ENCODE measurements at regions not wholly inside any gene's neighbourhood (a gene's known extent, or its start where the extent isn't known, plus 50 kb on each side); places are given as distances from the start of the nearest gene placed in this dataset.
"Not testable (repeated sequence)": the region's sequence is repeated elsewhere in the genome, so short reads cannot be mapped to it uniquely, and the experiment has no call there.

GRCh38 chr10:130924138-130924819 lies 387.2 kb downstream of the TCERG1L start:
- peak; percentile 48 for DNase-seq

GRCh38 chr10:130926442-130926841 lies 385.1 kb downstream of the TCERG1L start:
- no peak for DNase-seq

- DNase-seq, result no peak
Observed at GRCh38 chr10:130927157-130927556, 384.4 kb downstream of the TCERG1L start.

DNA sequence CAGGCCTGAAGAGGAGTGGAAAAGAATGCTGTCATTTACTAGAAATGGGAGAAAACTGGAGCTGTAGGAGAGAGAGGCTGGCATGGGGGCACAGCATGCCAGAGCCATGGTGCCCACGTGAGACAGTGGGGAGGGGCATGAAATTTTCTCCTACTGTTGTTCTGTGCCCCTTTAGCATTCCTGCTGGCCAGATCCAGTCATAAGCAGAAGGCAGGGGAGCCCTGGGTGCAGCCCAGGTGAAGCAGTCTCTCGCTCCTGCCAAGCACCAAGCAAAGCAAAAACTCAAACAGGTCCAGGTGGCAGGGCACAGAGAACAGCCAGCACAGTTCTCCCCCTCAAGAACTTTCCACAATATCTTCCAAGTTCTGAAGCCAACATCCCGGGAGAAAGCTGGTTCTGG lies 383.2 kb downstream of the TCERG1L start:
- DNase-seq, result no peak

- DNase-seq, result no peak
Observed at GRCh38 chr10:130929422-130930325, 381.8 kb downstream of the TCERG1L start.

GRCh38 chr10:130930821-130931220 lies 380.7 kb downstream of the TCERG1L start:
- no peak for DNase-seq

DNA sequence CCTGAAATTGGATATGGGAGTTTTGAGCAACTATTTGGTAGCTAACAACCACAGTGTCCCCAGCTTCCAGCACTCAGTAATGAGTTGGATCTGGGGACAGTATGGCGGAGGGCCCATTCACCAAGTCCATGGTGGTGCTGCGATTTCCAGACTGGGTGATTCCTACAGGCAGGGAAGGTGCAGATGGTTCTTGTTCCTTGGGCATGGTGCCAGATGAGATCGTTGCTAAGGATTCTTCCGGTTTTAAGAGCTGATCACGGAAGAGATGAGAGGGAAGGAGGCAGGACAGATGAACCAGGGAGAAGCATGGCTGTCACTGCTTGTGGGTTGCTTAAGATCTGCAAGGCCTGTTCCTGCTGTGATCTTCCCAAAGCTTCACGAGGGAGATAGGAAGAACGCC lies 380.3 kb downstream of the TCERG1L start:
- DNase-seq, result no peak

- no peak for DNase-seq
Observed at GRCh38 chr10:130932326-130933007, 379.1 kb downstream of the TCERG1L start.

GRCh38 chr10:130933008-130933390 lies 378.5 kb downstream of the TCERG1L start:
- DNase-seq, result no peak

DNA sequence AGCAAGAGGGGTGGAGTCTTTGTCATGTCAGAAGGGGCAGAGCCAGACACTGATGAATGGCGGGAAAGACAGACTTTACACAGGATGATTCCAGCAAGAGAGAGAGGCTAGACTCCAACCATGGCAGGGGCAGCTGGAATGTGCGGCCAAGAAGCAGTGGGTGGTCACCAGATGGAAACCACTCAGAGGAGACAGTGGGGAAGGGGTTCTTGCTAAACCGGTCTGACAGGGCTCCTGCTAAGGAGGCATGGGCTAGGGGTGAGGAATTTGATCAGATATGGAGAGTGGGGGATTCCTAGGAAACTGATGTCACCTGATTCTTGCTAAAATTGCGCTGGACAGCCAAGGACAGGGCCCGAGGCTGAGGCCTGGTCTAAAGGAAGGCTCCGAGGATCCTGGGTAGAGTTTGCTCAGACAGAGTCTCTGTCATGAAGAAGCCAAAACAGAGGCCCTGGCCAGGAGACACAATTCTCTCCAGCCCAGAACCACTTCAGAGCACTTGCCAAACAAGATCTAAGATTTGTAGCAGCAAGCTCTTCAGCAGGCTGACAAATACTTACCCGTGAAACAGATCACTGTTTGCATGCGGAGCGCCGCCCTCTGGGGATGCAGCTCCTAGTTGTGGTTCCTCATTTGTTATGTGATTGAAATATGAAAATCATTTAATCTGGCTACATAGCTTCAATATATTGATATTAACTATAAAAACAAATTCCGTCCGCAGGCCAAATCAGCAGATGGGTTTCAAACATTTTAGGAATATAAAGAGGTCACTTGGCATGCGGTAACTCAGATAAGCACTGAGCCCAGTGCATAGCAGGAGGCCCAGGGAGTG lies 377.0 kb downstream of the TCERG1L start:
- no peak for DNase-seq

GRCh38 chr10:130935128-130935439 lies 376.4 kb downstream of the TCERG1L start:
- DNase-seq, result no peak

- DNase-seq, result no peak
Observed at GRCh38 chr10:130935897-130936550, 375.5 kb downstream of the TCERG1L start.

DNA sequence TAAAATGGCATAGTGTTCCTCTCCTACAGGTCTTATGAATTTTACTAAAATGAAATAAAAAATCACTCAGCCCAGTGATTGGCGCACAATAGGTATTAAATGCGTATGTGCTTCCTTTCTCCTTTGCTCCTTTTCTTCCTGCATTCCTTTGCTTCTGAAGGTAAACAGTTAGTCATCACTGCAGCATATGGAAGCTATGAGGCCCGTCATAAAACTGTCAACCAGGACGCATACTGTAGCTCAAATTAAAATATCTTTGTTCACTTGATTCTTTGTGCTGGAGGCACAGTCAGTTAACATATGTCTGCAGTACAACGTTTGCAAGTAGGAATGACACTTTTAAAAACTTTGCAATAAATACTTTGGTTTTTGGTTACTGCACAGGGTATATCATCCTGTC lies 374.7 kb downstream of the TCERG1L start:
- no peak for DNase-seq

GRCh38 chr10:130938051-130938450 lies 373.5 kb downstream of the TCERG1L start:
- no peak for DNase-seq

- not testable (repeated sequence) for DNase-seq
Observed at GRCh38 chr10:130938891-130939290, 372.6 kb downstream of the TCERG1L start.

- no peak for DNase-seq
Observed at GRCh38 chr10:130941886-130942285, 369.6 kb downstream of the TCERG1L start.

GRCh38 chr10:130952086-130952485 lies 359.4 kb downstream of the TCERG1L start:
- DNase-seq, result no peak

DNA sequence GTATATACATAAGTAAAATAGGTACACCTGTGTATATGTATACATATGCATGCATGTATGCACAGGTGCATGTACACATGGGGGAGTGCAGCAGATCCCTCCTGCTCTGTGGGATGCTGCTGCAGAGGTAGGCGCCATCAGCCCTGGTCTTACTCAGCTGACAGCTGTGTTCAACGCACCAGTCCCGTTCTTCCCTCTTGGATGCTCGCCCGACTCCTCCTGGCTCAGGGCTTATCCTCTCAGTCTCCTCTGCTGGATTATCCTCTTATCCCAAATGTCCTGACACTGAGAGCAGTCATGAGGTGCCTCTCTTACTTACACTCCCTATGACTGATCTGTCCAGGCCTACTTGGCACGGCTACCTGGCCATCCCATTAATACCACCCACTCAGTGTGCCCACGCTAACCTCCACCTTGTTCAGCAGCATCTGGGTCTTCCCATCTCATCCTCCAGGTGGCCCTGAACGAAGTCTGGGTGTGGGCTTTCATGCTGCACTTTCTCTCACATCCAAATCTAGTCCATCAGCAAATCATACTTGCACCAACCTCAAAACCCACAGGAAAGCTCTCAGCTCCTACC lies 357.1 kb downstream of the TCERG1L start:
- no peak for DNase-seq

- DNase-seq, result no peak
Observed at GRCh38 chr10:130956251-130956650, 355.3 kb downstream of the TCERG1L start.

- DNase-seq, result no peak
Observed at GRCh38 chr10:130957423-130957822, 354.1 kb downstream of the TCERG1L start.

GRCh38 chr10:130958003-130958402 lies 353.5 kb downstream of the TCERG1L start:
- DNase-seq, result no peak

All from hematopoietic multipotent progenitor cell treated with erythropoietin and hydrocortisone succinate and interleukin-3 and kit ligand, for 6 days (in vitro differentiated cells).